DND-41 (cell line): ENCODE measurements at regions not wholly inside any gene's neighbourhood (a gene's known extent, or its start where the extent isn't known, plus 50 kb on each side); places are given as distances from the start of the nearest gene placed in this dataset.

ENCODE experiments used
- ATAC-seq: fragments of 200-7000 bp; cut with Tn5 transposase; 3 replicates; pipeline ENCODE4 v1.9.1; 2021; ENCODE audit warnings: low read depth; ENCODE audit not compliant: insufficient read depth
- DNase-seq: peaks from one replicate; pipeline ENCODE4 v3.0.0-alpha.2; 2020
- H2AFZ ChIP-seq: 2 replicates; pipeline ENCODE4 v1.6.0; 2012; ENCODE audit warnings: low read depth, low read length
- H3K27ac ChIP-seq: 2 replicates; pipeline ENCODE4 v1.5.1; 2012; ENCODE audit warnings: low read length, inconsistent platforms
- H3K27me3 ChIP-seq: fragments of 200-600 bp; sonication (generic); 2 replicates; pipeline ENCODE4 v1.6.0; 2012; ENCODE audit warnings: low read length, mild to moderate bottlenecking, inconsistent platforms; ENCODE audit not compliant: insufficient read depth, poor library complexity
- H3K36me3 ChIP-seq: 2 replicates; pipeline ENCODE4 v1.5.1; 2012; ENCODE audit warnings: low read length, inconsistent platforms; ENCODE audit not compliant: insufficient read depth
- H3K4me1 ChIP-seq: 2 replicates; pipeline ENCODE4 v1.5.1; 2012; ENCODE audit warnings: mild to moderate bottlenecking, low read length; ENCODE audit not compliant: insufficient read depth
- H3K4me2 ChIP-seq: 2 replicates; pipeline ENCODE4 v1.6.0; 2012; ENCODE audit warnings: mild to moderate bottlenecking, moderate library complexity, low read length, inconsistent platforms; ENCODE audit not compliant: insufficient read depth
- H3K4me3 ChIP-seq, 2 experiments: fragments of 200-600 bp in 1 of 2; shearing (Covaris generic) in 1 of 2; 2 replicates each; pipeline ENCODE4 v1.5.1; 2012 to 2016; ENCODE audit warnings: inconsistent platforms in 2 of 2, low read length in 2 of 2, mild to moderate bottlenecking in 2 of 2, low read depth in 1 of 2, moderate library complexity in 1 of 2
- H3K79me2 ChIP-seq: 2 replicates; pipeline ENCODE4 v1.6.0; 2012; ENCODE audit warnings: low read length, inconsistent platforms; ENCODE audit not compliant: insufficient read depth
- H3K9ac ChIP-seq: 2 replicates; pipeline ENCODE4 v1.6.0; 2012; ENCODE audit warnings: low read depth, mild to moderate bottlenecking, inconsistent platforms, low read length, moderate library complexity
- H3K9me3 ChIP-seq: 2 replicates; pipeline ENCODE4 v1.5.1; 2012; ENCODE audit warnings: low read length, moderate library complexity, mild to moderate bottlenecking, inconsistent platforms; ENCODE audit not compliant: insufficient read depth, severe bottlenecking
- H4K20me1 ChIP-seq: 2 replicates; pipeline ENCODE4 v1.6.0; 2012; ENCODE audit warnings: low read length; ENCODE audit not compliant: insufficient read depth
- EZH2 ChIP-seq: IDR thresholded peaks from 3 replicates; pipeline ENCODE4 v1.6.1; 2012; ENCODE audit warnings: borderline replicate concordance, low read depth, mild to moderate bottlenecking, moderate library complexity, low read length, inconsistent platforms; ENCODE audit not compliant: severe bottlenecking
- TF ChIP-seq, protein P1 (sequence below): IDR thresholded peaks from 2 replicates; pipeline ENCODE4 v1.5.1; 2012; ENCODE audit warnings: borderline replicate concordance, low read length, moderate library complexity, mild to moderate bottlenecking; ENCODE audit not compliant: poor library complexity, severe bottlenecking; ENCODE audit errors: extremely low read depth

GRCh38 chr2:180463608-180464007 is 456.5 kb upstream of the CWC22 start:
- H3K9me3 ChIP-seq, result no peaks in the 10 kb centered on the region
- H3K27me3 ChIP-seq, result no peaks in the 10 kb centered on the region
- no peaks in the 10 kb centered on the region for H4K20me1 ChIP-seq
- TF ChIP-seq, protein P1, sequence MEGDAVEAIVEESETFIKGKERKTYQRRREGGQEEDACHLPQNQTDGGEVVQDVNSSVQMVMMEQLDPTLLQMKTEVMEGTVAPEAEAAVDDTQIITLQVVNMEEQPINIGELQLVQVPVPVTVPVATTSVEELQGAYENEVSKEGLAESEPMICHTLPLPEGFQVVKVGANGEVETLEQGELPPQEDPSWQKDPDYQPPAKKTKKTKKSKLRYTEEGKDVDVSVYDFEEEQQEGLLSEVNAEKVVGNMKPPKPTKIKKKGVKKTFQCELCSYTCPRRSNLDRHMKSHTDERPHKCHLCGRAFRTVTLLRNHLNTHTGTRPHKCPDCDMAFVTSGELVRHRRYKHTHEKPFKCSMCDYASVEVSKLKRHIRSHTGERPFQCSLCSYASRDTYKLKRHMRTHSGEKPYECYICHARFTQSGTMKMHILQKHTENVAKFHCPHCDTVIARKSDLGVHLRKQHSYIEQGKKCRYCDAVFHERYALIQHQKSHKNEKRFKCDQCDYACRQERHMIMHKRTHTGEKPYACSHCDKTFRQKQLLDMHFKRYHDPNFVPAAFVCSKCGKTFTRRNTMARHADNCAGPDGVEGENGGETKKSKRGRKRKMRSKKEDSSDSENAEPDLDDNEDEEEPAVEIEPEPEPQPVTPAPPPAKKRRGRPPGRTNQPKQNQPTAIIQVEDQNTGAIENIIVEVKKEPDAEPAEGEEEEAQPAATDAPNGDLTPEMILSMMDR, result no peak
- no peak for TF ChIP-seq EZH2
- no peak overlapping the region for H3K4me2 ChIP-seq
- no peak overlapping the region for H3K9ac ChIP-seq
- H3K4me3 ChIP-seq, result no peak overlapping the region
- no peak overlapping the region for H2AFZ ChIP-seq
- H3K4me1 ChIP-seq, result no peaks in the 10 kb centered on the region
- no peaks in the 10 kb centered on the region for H3K36me3 ChIP-seq
- H3K79me2 ChIP-seq, result no peaks in the 10 kb centered on the region
- H3K27ac ChIP-seq, result no peak overlapping the region
- ATAC-seq (no peak), DNase-seq (no peak)

GRCh38 chr2:180461761-180462160 is 454.7 kb upstream of the CWC22 start:
- ATAC-seq, result no peak
- Histone ChIP-seq H3K4me2 (no peak overlapping the region), H2AFZ (no peak overlapping the region), H3K4me1 (no peaks in the 10 kb centered on the region), H3K36me3 (no peaks in the 10 kb centered on the region), H3K4me3 (no peak overlapping the region), H3K79me2 (no peaks in the 10 kb centered on the region), H4K20me1 (no peaks in the 10 kb centered on the region), H3K9ac (no peak overlapping the region), H3K9me3 (no peaks in the 10 kb centered on the region), H3K27me3 (no peaks in the 10 kb centered on the region), H3K27ac (no peak overlapping the region)
- DNase-seq, result no peak
- TF ChIP-seq, protein P1, result no peak
- no peak for TF ChIP-seq EZH2

GRCh38 chr2:180456801-180457200 is 449.7 kb upstream of the CWC22 start:
- Histone ChIP-seq H4K20me1 (no peaks in the 10 kb centered on the region), H3K9ac (no peak overlapping the region), H3K79me2 (no peaks in the 10 kb centered on the region), H3K27ac (no peak overlapping the region), H3K27me3 (no peaks in the 10 kb centered on the region), H3K4me1 (no peaks in the 10 kb centered on the region), H2AFZ (no peak overlapping the region), H3K4me3 (no peak overlapping the region), H3K9me3 (no peaks in the 10 kb centered on the region), H3K4me2 (no peak overlapping the region), H3K36me3 (no peaks in the 10 kb centered on the region)
- TF ChIP-seq EZH2, result no peak
- TF ChIP-seq, protein P1, result no peak
- no peak for ATAC-seq
- DNase-seq, result no peak

GRCh38 chr2:180450841-180451240 is 443.7 kb upstream of the CWC22 start:
- H3K4me2 ChIP-seq, result no peak overlapping the region
- no peak overlapping the region for H2AFZ ChIP-seq
- no peak for ATAC-seq

More at GRCh38 chr2:180450841-180451240, 443.7 kb upstream of the CWC22 start:
- Histone ChIP-seq H3K79me2 (no peaks in the 10 kb centered on the region), H3K9ac (no peak overlapping the region), H3K36me3 (no peaks in the 10 kb centered on the region), H3K4me3 (no peak overlapping the region), H3K4me1 (no peaks in the 10 kb centered on the region), H3K27me3 (peaks cover 5% of the 10 kb centered on the region), H3K27ac (no peak overlapping the region), H3K9me3 (no peaks in the 10 kb centered on the region), H4K20me1 (no peaks in the 10 kb centered on the region)
- DNase-seq, result no peak
- TF ChIP-seq EZH2, result no peak
- TF ChIP-seq, protein P1, result no peak
